Neural progenitor cell (in vitro differentiated cells): ENCODE measurements at regions not wholly inside any gene's neighbourhood (a gene's known extent, or its start where the extent isn't known, plus 50 kb on each side); places are given as distances from the start of the nearest gene placed in this dataset.

Source experiments
- DNase-seq: peaks from one replicate; pipeline ENCODE4 v3.0.0-alpha.2; 2016; ENCODE audit warnings: low spot score
- H2AFZ ChIP-seq: fragments of 200-600 bp; sonication (generic); replicated peaks from 2 replicates; pipeline ENCODE4 v1.6.1; 2016; ENCODE audit warnings: antibody characterized with exemption
- H3F3A ChIP-seq: fragments of 200-600 bp; sonication (generic); 2 replicates; pipeline ENCODE4 v1.6.1; 2016; ENCODE audit warnings: antibody characterized with exemption, low read depth
- H3K27ac ChIP-seq: fragments of 200-600 bp; sonication (generic); 2 replicates; pipeline ENCODE4 v1.5.1; 2016; ENCODE audit warnings: mild to moderate bottlenecking
- H3K27me3 ChIP-seq: fragments of 200-600 bp; sonication (generic); 2 replicates; pipeline ENCODE4 v1.6.1; 2016; ENCODE audit warnings: mild to moderate bottlenecking, moderate library complexity
- H3K36me3 ChIP-seq: fragments of 200-600 bp; sonication (generic); 2 replicates; pipeline ENCODE4 v1.5.1; 2016
- H3K4me1 ChIP-seq: fragments of 200-600 bp; sonication (generic); 2 replicates; pipeline ENCODE4 v1.6.1; 2016; ENCODE audit warnings: mixed run types
- H3K4me2 ChIP-seq: fragments of 200-600 bp; sonication (generic); 2 replicates; pipeline ENCODE4 v1.6.1; 2016
- H3K4me3 ChIP-seq: fragments of 200-600 bp; sonication (generic); 2 replicates; pipeline ENCODE4 v1.5.1; 2016
- H3K79me2 ChIP-seq: fragments of 200-600 bp; sonication (generic); 2 replicates; pipeline ENCODE4 v1.6.1; 2016; ENCODE audit warnings: low read depth
- H3K9ac ChIP-seq: fragments of 200-600 bp; sonication (generic); 2 replicates; pipeline ENCODE4 v1.6.1; 2016
- H3K9me3 ChIP-seq: fragments of 200-600 bp; sonication (generic); 2 replicates; pipeline ENCODE4 v1.5.1; 2016; ENCODE audit warnings: low read depth
- H4K20me1 ChIP-seq: fragments of 200-600 bp; sonication (generic); 2 replicates; pipeline ENCODE4 v1.6.1; 2016; ENCODE audit warnings: low read depth
- H3K27ac Mint-ChIP-seq: 3 replicates; pipeline ENCODE4 v1.8.0; 2021; ENCODE audit warnings: mixed read lengths
- H3K27me3 Mint-ChIP-seq: 2 replicates; pipeline ENCODE4 v1.8.0; 2022; ENCODE audit warnings: low read depth, mild to moderate bottlenecking, inconsistent platforms, moderate library complexity, mixed read lengths; ENCODE audit not compliant: insufficient read depth
- H3K36me3 Mint-ChIP-seq: 3 replicates; pipeline ENCODE4 v1.8.0; 2021; ENCODE audit warnings: mixed read lengths
- H3K4me1 Mint-ChIP-seq: 3 replicates; pipeline ENCODE4 v1.8.0; 2021; ENCODE audit warnings: mixed read lengths
- H3K4me3 Mint-ChIP-seq: 3 replicates; pipeline ENCODE4 v1.8.0; 2021; ENCODE audit warnings: mild to moderate bottlenecking, moderate library complexity, mixed read lengths
- H3K9me3 Mint-ChIP-seq: 3 replicates; pipeline ENCODE4 v1.8.0; 2020; ENCODE audit warnings: mixed read lengths
- EZH2 ChIP-seq: fragments of 200-600 bp; sonication (generic); IDR thresholded peaks from 2 replicates; pipeline ENCODE4 v1.6.1; 2017; ENCODE audit warnings: antibody characterized with exemption, mild to moderate bottlenecking, moderate library complexity
- EZH2phosphoT487 ChIP-seq: fragments of 200-600 bp; sonication (generic); IDR thresholded peaks from 2 replicates; pipeline ENCODE4 v1.6.1; 2017; ENCODE audit warnings: antibody characterized with exemption
- TF ChIP-seq, protein P1 (sequence below): fragments of 200-600 bp; sonication (generic); IDR thresholded peaks from 2 replicates; pipeline ENCODE4 v1.5.1; 2017; ENCODE audit warnings: antibody characterized with exemption, mild to moderate bottlenecking

- Histone ChIP-seq H3K4me1 (no peaks in the 10 kb centered on the region), H3K9me3 (no peaks in the 10 kb centered on the region), H2AFZ (no peak overlapping the region), H3K9ac (no peak overlapping the region), H3K4me2 (no peak overlapping the region), H3F3A (no peaks in the 10 kb centered on the region), H3K27me3 (no peaks in the 10 kb centered on the region), H3K4me3 (no peak overlapping the region), H3K36me3 (no peaks in the 10 kb centered on the region), H3K79me2 (no peaks in the 10 kb centered on the region), H3K27ac (no peak overlapping the region), H4K20me1 (no peaks in the 10 kb centered on the region)
- Mint-ChIP-seq H3K9me3 (no peaks in the 10 kb centered on the region), H3K4me1 (no peaks in the 10 kb centered on the region), H3K36me3 (no peaks in the 10 kb centered on the region), H3K27me3 (no peaks in the 10 kb centered on the region), H3K27ac (no peak overlapping the region), H3K4me3 (no peak overlapping the region)
- TF ChIP-seq, protein P1, sequence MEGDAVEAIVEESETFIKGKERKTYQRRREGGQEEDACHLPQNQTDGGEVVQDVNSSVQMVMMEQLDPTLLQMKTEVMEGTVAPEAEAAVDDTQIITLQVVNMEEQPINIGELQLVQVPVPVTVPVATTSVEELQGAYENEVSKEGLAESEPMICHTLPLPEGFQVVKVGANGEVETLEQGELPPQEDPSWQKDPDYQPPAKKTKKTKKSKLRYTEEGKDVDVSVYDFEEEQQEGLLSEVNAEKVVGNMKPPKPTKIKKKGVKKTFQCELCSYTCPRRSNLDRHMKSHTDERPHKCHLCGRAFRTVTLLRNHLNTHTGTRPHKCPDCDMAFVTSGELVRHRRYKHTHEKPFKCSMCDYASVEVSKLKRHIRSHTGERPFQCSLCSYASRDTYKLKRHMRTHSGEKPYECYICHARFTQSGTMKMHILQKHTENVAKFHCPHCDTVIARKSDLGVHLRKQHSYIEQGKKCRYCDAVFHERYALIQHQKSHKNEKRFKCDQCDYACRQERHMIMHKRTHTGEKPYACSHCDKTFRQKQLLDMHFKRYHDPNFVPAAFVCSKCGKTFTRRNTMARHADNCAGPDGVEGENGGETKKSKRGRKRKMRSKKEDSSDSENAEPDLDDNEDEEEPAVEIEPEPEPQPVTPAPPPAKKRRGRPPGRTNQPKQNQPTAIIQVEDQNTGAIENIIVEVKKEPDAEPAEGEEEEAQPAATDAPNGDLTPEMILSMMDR, result no peak
- TF ChIP-seq EZH2phosphoT487 (no peak), EZH2 (no peak)
- no peak for DNase-seq
Observed at GRCh38 chr9:103816146-103816545, 278.0 kb upstream of the SMC2 start.

GRCh38 chr9:103819936-103820335, 274.2 kb upstream of the SMC2 start:
- no peak overlapping the region for H3K4me3 ChIP-seq
- H3F3A ChIP-seq, result no peaks in the 10 kb centered on the region
- no peaks in the 10 kb centered on the region for H4K20me1 ChIP-seq
- Mint-ChIP-seq H3K4me1 (no peaks in the 10 kb centered on the region), H3K27me3 (no peaks in the 10 kb centered on the region), H3K4me3 (no peak overlapping the region), H3K36me3 (no peaks in the 10 kb centered on the region), H3K27ac (no peak overlapping the region), H3K9me3 (no peaks in the 10 kb centered on the region)
- no peaks in the 10 kb centered on the region for H3K4me1 ChIP-seq
- TF ChIP-seq EZH2phosphoT487 (no peak), EZH2 (no peak)
- TF ChIP-seq, protein P1, result no peak
- H3K9me3 ChIP-seq, result no peaks in the 10 kb centered on the region
- no peaks in the 10 kb centered on the region for H3K36me3 ChIP-seq
- H3K9ac ChIP-seq, result no peak overlapping the region
- H2AFZ ChIP-seq, result no peak overlapping the region
- no peak overlapping the region for H3K27ac ChIP-seq
- no peaks in the 10 kb centered on the region for H3K79me2 ChIP-seq
- H3K4me2 ChIP-seq, result no peak overlapping the region
- DNase-seq, result no peak
- no peaks in the 10 kb centered on the region for H3K27me3 ChIP-seq

GRCh38 chr9:103821115-103821514, 273.0 kb upstream of the SMC2 start:
- H2AFZ ChIP-seq, result no peak overlapping the region
- H4K20me1 ChIP-seq, result no peaks in the 10 kb centered on the region
- TF ChIP-seq, protein P1, result no peak
- TF ChIP-seq EZH2 (no peak), EZH2phosphoT487 (no peak)
- Mint-ChIP-seq H3K4me1 (no peaks in the 10 kb centered on the region), H3K4me3 (no peak overlapping the region), H3K36me3 (no peaks in the 10 kb centered on the region), H3K27me3 (no peaks in the 10 kb centered on the region), H3K27ac (no peak overlapping the region), H3K9me3 (no peaks in the 10 kb centered on the region)
- no peak overlapping the region for H3K9ac ChIP-seq
- no peak overlapping the region for H3K4me3 ChIP-seq
- DNase-seq, result no peak
- no peaks in the 10 kb centered on the region for H3K79me2 ChIP-seq
- H3K4me1 ChIP-seq, result no peaks in the 10 kb centered on the region
- H3K27ac ChIP-seq, result no peak overlapping the region
- no peaks in the 10 kb centered on the region for H3K36me3 ChIP-seq
- H3K4me2 ChIP-seq, result no peak overlapping the region
- H3F3A ChIP-seq, result no peaks in the 10 kb centered on the region
- no peaks in the 10 kb centered on the region for H3K27me3 ChIP-seq
- H3K9me3 ChIP-seq, result no peaks in the 10 kb centered on the region

DNA sequence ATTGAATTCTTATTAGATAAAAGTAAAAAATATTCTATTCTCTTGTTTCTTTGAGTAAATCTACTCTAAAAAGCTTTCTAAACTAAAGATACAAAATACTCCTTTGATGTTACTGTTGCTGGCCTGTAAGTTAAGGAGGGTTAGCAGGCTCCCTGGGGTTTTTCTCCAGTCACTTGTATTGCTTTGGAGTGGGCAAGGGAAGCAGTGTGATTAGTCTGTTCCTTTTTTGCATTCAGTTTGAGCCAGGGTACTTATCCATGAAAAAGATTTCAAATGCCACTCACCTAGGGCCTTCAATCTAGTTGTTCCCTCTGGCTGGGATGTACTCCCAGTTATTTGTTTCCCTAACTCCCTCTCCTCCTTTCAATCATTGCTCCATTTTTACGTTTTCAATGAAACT, 256.2 kb upstream of the SMC2 start:
- Mint-ChIP-seq H3K27ac (peak overlapping the region; percentile 19), H3K36me3 (no peaks in the 10 kb centered on the region), H3K4me1 (peaks cover 20% of the 10 kb centered on the region), H3K9me3 (no peaks in the 10 kb centered on the region), H3K4me3 (no peak overlapping the region), H3K27me3 (no peaks in the 10 kb centered on the region)
- Histone ChIP-seq H3K79me2 (no peaks in the 10 kb centered on the region), H3K27ac (peak overlapping the region; percentile 75), H3K36me3 (no peaks in the 10 kb centered on the region), H3K27me3 (no peaks in the 10 kb centered on the region), H3F3A (peaks cover 6% of the 10 kb centered on the region), H3K4me1 (peaks cover 12% of the 10 kb centered on the region), H3K9ac (no peak overlapping the region), H3K9me3 (no peaks in the 10 kb centered on the region), H3K4me3 (no peak overlapping the region), H3K4me2 (peak overlapping the region; percentile 16), H4K20me1 (no peaks in the 10 kb centered on the region), H2AFZ (no peak overlapping the region)
- TF ChIP-seq, protein P1, result no peak
- TF ChIP-seq EZH2 (no peak), EZH2phosphoT487 (no peak)
- peak; percentile 64 for DNase-seq
